AG09309 (cell line): ENCODE measurements at regions not wholly inside any gene's neighbourhood (a gene's known extent, or its start where the extent isn't known, plus 50 kb on each side); places are given as distances from the start of the nearest gene placed in this dataset.

Source experiments
- DNase-seq: peaks from one replicate; pipeline ENCODE4 v3.0.0-alpha.2; 2010; ENCODE audit warnings: low read depth
- H3K4me3 ChIP-seq: 2 replicates; pipeline ENCODE4 v1.5.1; 2011; ENCODE audit warnings: mild to moderate bottlenecking, low read depth, low read length, moderate library complexity; ENCODE audit not compliant: control insufficient read depth
- CTCF ChIP-seq: IDR thresholded peaks from 2 replicates; pipeline ENCODE4 v1.5.1; 2011; ENCODE audit warnings: mild to moderate bottlenecking, low read depth, low read length, inconsistent platforms; ENCODE audit not compliant: insufficient read depth, control insufficient read depth; ENCODE audit errors: missing control alignments

DNA sequence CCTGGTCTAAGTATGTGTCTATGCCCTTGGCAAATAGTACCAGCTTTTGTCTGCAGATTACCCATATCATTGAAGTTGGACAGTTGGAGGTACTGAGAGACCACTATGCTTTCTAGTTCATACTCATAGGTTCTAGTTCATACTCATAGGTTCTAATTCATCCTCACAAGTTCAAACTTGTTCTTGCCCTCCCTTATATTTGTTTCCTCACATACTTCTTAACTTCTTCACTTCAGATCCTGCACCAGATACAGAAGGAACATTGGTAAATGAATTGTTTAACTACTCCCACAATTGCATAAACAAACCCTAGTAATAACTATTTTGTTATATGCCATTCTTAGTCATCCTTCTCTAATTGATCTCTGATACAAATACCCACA lies 172.2 kb downstream of the SLITRK1 start:
- H3K4me3 ChIP-seq = no peak overlapping the region
- no peak for TF ChIP-seq CTCF
- no peak for DNase-seq

GRCh38 chr13:83709426-83710132 lies 172.7 kb downstream of the SLITRK1 start:
- DNase-seq = no peak
- no peak for TF ChIP-seq CTCF

DNA sequence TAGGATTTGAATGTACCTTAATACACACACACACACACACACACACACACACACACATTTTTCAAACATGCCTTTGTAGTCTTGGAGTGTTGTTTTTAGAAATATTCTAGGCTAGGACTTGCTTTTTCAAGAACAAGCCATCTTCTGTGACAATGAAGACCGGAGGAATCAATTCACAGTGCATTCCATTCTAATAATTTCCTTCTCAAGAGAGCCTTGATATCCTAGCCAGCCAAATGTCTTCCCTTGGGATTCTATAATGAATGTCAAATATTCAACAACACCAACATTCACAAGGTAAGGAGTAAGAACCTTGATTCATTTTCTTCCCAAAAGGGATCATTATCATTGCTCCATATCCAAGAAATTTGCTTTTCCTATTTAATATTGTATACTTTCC lies 180.3 kb downstream of the SLITRK1 start:
- no peak for TF ChIP-seq CTCF
- no peak for DNase-seq
- H3K4me3 ChIP-seq = no peak overlapping the region

More at GRCh38 chr13:83709426-83710132, 172.7 kb downstream of the SLITRK1 start:
- H3K4me3 ChIP-seq = no peak overlapping the region

- no peak overlapping the region for H3K4me3 ChIP-seq
- no peak for DNase-seq
- no peak for TF ChIP-seq CTCF
Observed at GRCh38 chr13:83692800-83693199, 189.5 kb downstream of the SLITRK1 start.

DNA sequence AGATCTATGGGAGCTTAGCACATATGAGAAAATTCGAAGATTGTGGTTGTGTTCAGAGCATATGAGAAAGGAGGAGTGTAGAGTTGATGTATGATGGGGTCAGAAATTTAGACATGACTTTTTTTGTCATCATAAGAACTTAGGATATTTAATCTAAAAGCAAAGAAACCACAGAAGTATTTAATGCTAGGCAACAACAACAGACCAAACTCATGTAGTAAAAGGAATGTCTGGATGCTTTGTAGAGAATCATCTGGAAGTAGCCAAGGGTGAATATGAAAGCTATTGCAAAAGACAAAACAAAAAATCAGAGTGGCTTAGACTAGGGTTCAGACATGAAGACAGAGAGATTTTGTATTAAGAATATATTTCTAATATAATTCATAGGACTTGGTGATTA lies 190.3 kb downstream of the SLITRK1 start:
- peak; percentile 11 for DNase-seq
- TF ChIP-seq CTCF = no peak
- no peak overlapping the region for H3K4me3 ChIP-seq

DNA sequence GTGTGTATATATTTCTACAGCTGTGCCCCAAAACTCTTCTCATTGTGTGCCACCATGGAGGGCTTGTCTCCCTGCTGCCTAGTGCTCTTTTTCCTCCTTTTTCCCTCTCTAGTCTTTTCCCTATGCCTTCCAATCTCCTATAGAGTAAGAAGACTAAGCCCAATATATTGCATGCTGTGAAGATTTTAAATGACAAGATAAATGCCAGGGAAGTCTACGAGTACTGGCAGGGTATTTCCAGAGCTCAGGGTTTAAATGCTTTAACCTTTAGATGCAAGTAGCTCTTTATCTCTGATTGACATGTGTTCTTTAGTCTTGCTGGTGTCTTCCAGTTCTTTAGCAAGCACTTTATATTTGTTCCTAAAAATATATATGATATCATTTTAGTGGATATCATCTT lies 200.7 kb downstream of the SLITRK1 start:
- no peak for DNase-seq
- no peak for TF ChIP-seq CTCF
- H3K4me3 ChIP-seq = no peak overlapping the region
